ENCODE measurements at regions not wholly inside any gene's neighbourhood (a gene's known extent, or its start where the extent isn't known, plus 50 kb on each side); places are given as distances from the start of the nearest gene placed in this dataset.

GRCh38 chr4:4791299-4792111, 68.0 kb upstream of the MSX1 start:
- no peak for ATAC-seq (ENCODE audit: low FRiP score)
- TF ChIP-seq CTCF (IDR thresholded peaks at IDR 0.05) = no peak
- DNase-seq (ENCODE audit: low spot score) = no peak

GRCh38 chr4:4789462-4789861, 70.0 kb upstream of the MSX1 start:
- ATAC-seq (ENCODE audit: low FRiP score) (no peak), DNase-seq (ENCODE audit: low spot score) (no peak)
- TF ChIP-seq CTCF (IDR thresholded peaks at IDR 0.05) = no peak

GRCh38 chr4:4788573-4788972, 70.9 kb upstream of the MSX1 start:
- TF ChIP-seq CTCF (IDR thresholded peaks at IDR 0.05) = no peak
- ATAC-seq (ENCODE audit: low FRiP score) (no peak), DNase-seq (ENCODE audit: low spot score) (no peak)

GRCh38 chr4:4787421-4787820, 72.0 kb upstream of the MSX1 start:
- DNase-seq (ENCODE audit: low spot score) (no peak), ATAC-seq (ENCODE audit: low FRiP score) (no peak)
- TF ChIP-seq CTCF (IDR thresholded peaks at IDR 0.05) = no peak

- no peak for DNase-seq (ENCODE audit: low spot score)
- TF ChIP-seq CTCF (IDR thresholded peaks at IDR 0.05) = no peak
These were observed 75.1 kb upstream of the MSX1 start for GRCh38 chr4:4784379-4784778.

GRCh38 chr4:4783847-4784246, 75.6 kb upstream of the MSX1 start:
- no peak for TF ChIP-seq CTCF (IDR thresholded peaks at IDR 0.05)
- no peak for ATAC-seq (ENCODE audit: low FRiP score)
- DNase-seq (ENCODE audit: low spot score) = no peak

More at GRCh38 chr4:4784379-4784778, 75.1 kb upstream of the MSX1 start:
- no peak for ATAC-seq (ENCODE audit: low FRiP score)

GRCh38 chr4:4782969-4783368, 76.5 kb upstream of the MSX1 start:
- TF ChIP-seq CTCF (IDR thresholded peaks at IDR 0.05) = no peak
- DNase-seq (ENCODE audit: low spot score) (no peak), ATAC-seq (ENCODE audit: low FRiP score) (no peak)

Measured in omental fat pad (tissue), 3 donors.